ENCODE measurements at regions not wholly inside any gene's neighbourhood (a gene's known extent, or its start where the extent isn't known, plus 50 kb on each side); places are given as distances from the start of the nearest gene placed in this dataset.

DNA sequence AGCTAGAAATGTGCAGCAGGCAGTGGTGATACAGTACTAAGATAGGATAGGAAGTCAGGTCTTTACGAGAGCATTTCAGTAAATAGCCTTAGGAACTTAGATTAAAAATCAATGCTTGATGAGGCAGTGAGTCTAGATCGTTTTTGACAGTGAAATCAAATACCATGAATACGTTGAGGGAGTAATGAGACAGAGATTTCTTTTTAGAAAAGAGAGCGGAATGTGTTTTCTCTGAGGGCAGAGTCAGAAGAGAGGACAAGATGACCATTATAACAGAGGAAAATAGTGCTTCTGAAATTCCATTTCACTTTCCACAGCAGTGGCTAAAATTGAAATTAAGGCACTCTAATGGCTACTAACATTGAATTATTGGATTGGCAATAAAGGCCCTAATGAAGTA, 339.6 kb downstream of the UTRN start (continued):
- TF ChIP-seq POLR2AphosphoS5 (IDR thresholded peaks at IDR 0.05; ENCODE audit: low read depth, low read length): no peak
- no peak for TF ChIP-seq RXRA (IDR thresholded peaks at IDR 0.05; ENCODE audit: insufficient read depth, low read depth, low read length)

All from H1 (cell line).